ENCODE measurements at regions not wholly inside any gene's neighbourhood (a gene's known extent, or its start where the extent isn't known, plus 50 kb on each side); places are given as distances from the start of the nearest gene placed in this dataset.

DNA sequence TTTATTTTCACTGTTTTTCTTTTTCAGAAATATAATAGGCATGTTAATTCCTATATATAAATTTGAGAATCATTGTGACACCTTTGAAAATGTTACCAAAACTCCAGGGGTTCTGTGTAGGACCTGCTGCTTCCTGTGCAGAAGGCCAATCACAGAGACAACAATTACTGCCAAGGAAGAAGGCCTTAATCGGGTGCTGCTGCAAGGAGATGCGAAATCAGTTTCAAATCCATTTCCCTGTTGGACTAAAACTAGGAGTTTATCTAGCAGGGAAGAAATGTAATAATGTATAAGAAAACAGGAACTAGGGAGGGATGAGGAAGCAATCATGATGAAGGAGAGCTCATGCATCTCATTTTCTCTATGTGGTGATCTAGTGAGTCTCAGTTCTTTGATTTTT is 209.7 kb upstream of the NUDT12 start:
- TF ChIP-seq, protein P1, sequence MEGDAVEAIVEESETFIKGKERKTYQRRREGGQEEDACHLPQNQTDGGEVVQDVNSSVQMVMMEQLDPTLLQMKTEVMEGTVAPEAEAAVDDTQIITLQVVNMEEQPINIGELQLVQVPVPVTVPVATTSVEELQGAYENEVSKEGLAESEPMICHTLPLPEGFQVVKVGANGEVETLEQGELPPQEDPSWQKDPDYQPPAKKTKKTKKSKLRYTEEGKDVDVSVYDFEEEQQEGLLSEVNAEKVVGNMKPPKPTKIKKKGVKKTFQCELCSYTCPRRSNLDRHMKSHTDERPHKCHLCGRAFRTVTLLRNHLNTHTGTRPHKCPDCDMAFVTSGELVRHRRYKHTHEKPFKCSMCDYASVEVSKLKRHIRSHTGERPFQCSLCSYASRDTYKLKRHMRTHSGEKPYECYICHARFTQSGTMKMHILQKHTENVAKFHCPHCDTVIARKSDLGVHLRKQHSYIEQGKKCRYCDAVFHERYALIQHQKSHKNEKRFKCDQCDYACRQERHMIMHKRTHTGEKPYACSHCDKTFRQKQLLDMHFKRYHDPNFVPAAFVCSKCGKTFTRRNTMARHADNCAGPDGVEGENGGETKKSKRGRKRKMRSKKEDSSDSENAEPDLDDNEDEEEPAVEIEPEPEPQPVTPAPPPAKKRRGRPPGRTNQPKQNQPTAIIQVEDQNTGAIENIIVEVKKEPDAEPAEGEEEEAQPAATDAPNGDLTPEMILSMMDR (IDR thresholded peaks at IDR 0.05), result no peak
- no peak for TF ChIP-seq POLR2A (IDR thresholded peaks at IDR 0.05)
